SK-N-SH treated with all-trans-retinoic acid at 6 μM for 48 hours (cell line): ENCODE measurements at regions not wholly inside any gene's neighbourhood (a gene's known extent, or its start where the extent isn't known, plus 50 kb on each side); places are given as distances from the start of the nearest gene placed in this dataset.

Source experiments
- ATAC-seq: fragments of 200-7000 bp; cut with Tn5 transposase; 3 replicates; pipeline ENCODE4 v1.9.1; 2020; ENCODE audit warnings: mild to moderate bottlenecking, moderate library complexity
- ARNTL ChIP-seq: fragments of 450-650 bp; formaldehyde crosslinking; IDR thresholded peaks from 2 replicates; pipeline ENCODE4 v1.5.0; 2020; ENCODE audit warnings: low read depth, mild to moderate bottlenecking, moderate library complexity, borderline replicate concordance
- BACH2 ChIP-seq: fragments of 250-450 bp; sonication (Bioruptor Pico); IDR thresholded peaks from 2 replicates; pipeline ENCODE4 v1.9.0; 2021; ENCODE audit warnings: mild to moderate bottlenecking, borderline replicate concordance
- CSDC2 ChIP-seq: fragments of 250-450 bp; sonication (Bioruptor Pico); IDR thresholded peaks from 2 replicates; pipeline ENCODE4 v1.5.0; 2020; ENCODE audit warnings: mild to moderate bottlenecking, moderate library complexity
- ESRRG ChIP-seq: fragments of 250-450 bp; sonication (Bioruptor Pico); IDR thresholded peaks from 2 replicates; pipeline ENCODE4 v1.6.1; 2021; ENCODE audit warnings: mild to moderate bottlenecking
- GLIS3 ChIP-seq: fragments of 250-450 bp; sonication (Bioruptor Pico); IDR thresholded peaks from 2 replicates; pipeline ENCODE4 v1.5.0; 2020; ENCODE audit warnings: mild to moderate bottlenecking, moderate library complexity
- OSR1 ChIP-seq: fragments of 250-450 bp; sonication (Bioruptor Pico); IDR thresholded peaks from 2 replicates; pipeline ENCODE4 v1.8.0; 2022; ENCODE audit warnings: moderate library complexity, mild to moderate bottlenecking, inconsistent platforms
- RARB ChIP-seq: fragments of 250-450 bp; sonication (Bioruptor Pico); IDR thresholded peaks from 2 replicates; pipeline ENCODE4 v1.8.0; 2021; ENCODE audit warnings: mild to moderate bottlenecking, moderate library complexity
- SNAI2 ChIP-seq: fragments of 250-450 bp; sonication (Bioruptor Pico); IDR thresholded peaks from 2 replicates; pipeline ENCODE4 v1.5.0; 2020; ENCODE audit warnings: mild to moderate bottlenecking, moderate library complexity
- TCF4 ChIP-seq: fragments of 250-450 bp; sonication (Bioruptor Pico); IDR thresholded peaks from 2 replicates; pipeline ENCODE4 v1.8.0; 2021; ENCODE audit warnings: mild to moderate bottlenecking, moderate library complexity, borderline replicate concordance
- ZC3H10 ChIP-seq: fragments of 250-450 bp; sonication (Bioruptor Pico); IDR thresholded peaks from 2 replicates; pipeline ENCODE4 v1.5.1; 2021; ENCODE audit warnings: mild to moderate bottlenecking, moderate library complexity
- ZFP3 ChIP-seq: fragments of 250-450 bp; sonication (Bioruptor Pico); IDR thresholded peaks from 2 replicates; pipeline ENCODE4 v1.5.0; 2020; ENCODE audit warnings: mild to moderate bottlenecking, moderate library complexity
- ZFP30 ChIP-seq: fragments of 450-650 bp; formaldehyde crosslinking; IDR thresholded peaks from 2 replicates; pipeline ENCODE4 v1.5.0; 2022; ENCODE audit warnings: mild to moderate bottlenecking, moderate library complexity
- ZNF565 ChIP-seq: fragments of 450-650 bp; formaldehyde crosslinking; conservative IDR thresholded peaks from 2 replicates; pipeline ENCODE4 v1.5.0; 2020; ENCODE audit warnings: low read depth, mild to moderate bottlenecking, moderate library complexity
- ZNF70 ChIP-seq: fragments of 450-650 bp; formaldehyde crosslinking; IDR thresholded peaks from 2 replicates; pipeline ENCODE4 v1.5.0; 2020; ENCODE audit warnings: mild to moderate bottlenecking, moderate library complexity
- ZNF8 ChIP-seq: fragments of 450-650 bp; formaldehyde crosslinking; IDR thresholded peaks from 2 replicates; pipeline ENCODE4 v1.5.0; 2020; ENCODE audit warnings: mild to moderate bottlenecking, moderate library complexity
- TF ChIP-seq, protein P1 (sequence below): fragments of 250-450 bp; sonication (Bioruptor Pico); IDR thresholded peaks from 2 replicates; pipeline ENCODE4 v1.5.1; 2021; ENCODE audit warnings: mild to moderate bottlenecking, moderate library complexity
- TF ChIP-seq, protein P2 (sequence below): fragments of 250-450 bp; sonication (Bioruptor Pico); IDR thresholded peaks from 2 replicates; pipeline ENCODE4 v1.5.1; 2020; ENCODE audit warnings: low read depth, mild to moderate bottlenecking, moderate library complexity
- TF ChIP-seq, protein P3 (sequence below): fragments of 250-450 bp; sonication (Bioruptor Pico); IDR thresholded peaks from 2 replicates; pipeline ENCODE4 v1.8.0; 2021; ENCODE audit warnings: low read depth, mild to moderate bottlenecking, moderate library complexity, borderline replicate concordance
- TF ChIP-seq, protein P4 (sequence below): fragments of 250-450 bp; sonication (Bioruptor Pico); IDR thresholded peaks from 2 replicates; pipeline ENCODE4 v1.5.0; 2020; ENCODE audit warnings: mild to moderate bottlenecking, moderate library complexity

DNA sequence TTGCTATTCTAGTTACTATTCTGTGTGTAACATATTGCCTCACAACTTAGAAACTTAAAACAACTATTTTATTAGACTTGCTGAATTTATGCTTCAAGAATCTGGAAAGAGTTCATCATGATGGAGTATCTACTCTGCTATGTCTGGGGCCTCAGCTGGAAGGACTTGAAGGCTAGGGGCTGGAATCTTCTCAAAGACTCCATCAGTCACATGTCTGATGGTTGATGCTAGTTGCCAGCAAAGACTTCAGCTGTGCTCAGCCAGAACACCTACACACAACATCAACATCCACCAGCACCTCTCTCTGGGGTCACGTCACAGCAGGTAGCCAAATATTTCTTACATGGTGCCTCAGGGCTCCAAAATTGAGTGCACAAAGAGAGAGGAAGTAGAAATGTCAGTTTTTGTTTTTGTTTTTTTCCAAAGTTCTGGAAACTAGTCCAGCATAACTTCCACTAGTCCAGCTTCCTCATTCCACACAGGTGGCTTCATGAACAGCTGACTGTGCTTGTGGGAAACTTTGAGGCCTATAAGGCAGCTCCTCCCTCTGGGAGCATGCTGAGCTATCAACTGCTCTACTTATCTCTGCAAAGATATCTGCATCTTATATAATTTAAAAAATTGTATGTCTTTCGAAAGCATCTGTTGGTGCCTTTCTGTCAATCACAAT lies 325.4 kb upstream of the AGTR1 start:
- TF ChIP-seq, protein P1, sequence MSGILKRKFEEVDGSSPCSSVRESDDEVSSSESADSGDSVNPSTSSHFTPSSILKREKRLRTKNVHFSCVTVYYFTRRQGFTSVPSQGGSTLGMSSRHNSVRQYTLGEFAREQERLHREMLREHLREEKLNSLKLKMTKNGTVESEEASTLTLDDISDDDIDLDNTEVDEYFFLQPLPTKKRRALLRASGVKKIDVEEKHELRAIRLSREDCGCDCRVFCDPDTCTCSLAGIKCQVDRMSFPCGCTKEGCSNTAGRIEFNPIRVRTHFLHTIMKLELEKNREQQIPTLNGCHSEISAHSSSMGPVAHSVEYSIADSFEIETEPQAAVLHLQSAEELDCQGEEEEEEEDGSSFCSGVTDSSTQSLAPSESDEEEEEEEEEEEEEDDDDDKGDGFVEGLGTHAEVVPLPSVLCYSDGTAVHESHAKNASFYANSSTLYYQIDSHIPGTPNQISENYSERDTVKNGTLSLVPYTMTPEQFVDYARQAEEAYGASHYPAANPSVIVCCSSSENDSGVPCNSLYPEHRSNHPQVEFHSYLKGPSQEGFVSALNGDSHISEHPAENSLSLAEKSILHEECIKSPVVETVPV (CRISPR knock-in tag): no peak
- TF ChIP-seq ZNF8 (CRISPR knock-in tag): no peak
- TF ChIP-seq, protein P2, sequence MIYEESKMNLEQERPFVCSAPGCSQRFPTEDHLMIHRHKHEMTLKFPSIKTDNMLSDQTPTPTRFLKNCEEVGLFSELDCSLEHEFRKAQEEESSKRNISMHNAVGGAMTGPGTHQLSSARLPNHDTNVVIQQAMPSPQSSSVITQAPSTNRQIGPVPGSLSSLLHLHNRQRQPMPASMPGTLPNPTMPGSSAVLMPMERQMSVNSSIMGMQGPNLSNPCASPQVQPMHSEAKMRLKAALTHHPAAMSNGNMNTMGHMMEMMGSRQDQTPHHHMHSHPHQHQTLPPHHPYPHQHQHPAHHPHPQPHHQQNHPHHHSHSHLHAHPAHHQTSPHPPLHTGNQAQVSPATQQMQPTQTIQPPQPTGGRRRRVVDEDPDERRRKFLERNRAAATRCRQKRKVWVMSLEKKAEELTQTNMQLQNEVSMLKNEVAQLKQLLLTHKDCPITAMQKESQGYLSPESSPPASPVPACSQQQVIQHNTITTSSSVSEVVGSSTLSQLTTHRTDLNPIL: no peak
- TF ChIP-seq, all 23 proteins: peak for 0
- ATAC-seq: no peak

DNA sequence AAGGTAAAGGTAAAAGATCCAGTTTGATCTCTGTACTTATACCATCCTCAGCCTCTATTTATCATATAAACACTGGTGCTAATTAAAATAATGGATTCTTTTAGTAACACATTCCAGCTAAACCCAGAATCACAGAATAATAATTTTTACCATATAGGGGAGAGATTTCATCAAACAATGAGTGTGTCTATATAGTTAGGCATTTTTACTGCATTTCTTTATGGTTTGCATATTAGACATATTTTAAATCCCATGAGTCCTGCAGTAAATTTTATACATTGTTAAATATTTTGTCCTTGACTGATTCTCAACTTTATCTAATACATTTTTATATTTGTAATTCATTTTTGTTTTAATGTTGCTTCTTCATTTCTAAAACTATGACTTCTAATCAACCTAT lies 323.7 kb upstream of the AGTR1 start:
- TF ChIP-seq ARNTL (CRISPR knock-in tag) (no peak), ZC3H10 (CRISPR knock-in tag) (no peak), BACH2 (CRISPR knock-in tag) (no peak), ZFP3 (CRISPR knock-in tag) (no peak), RARB (CRISPR knock-in tag) (no peak), SNAI2 (CRISPR knock-in tag) (no peak), OSR1 (CRISPR knock-in tag) (no peak), ZNF8 (CRISPR knock-in tag) (no peak), ESRRG (CRISPR knock-in tag) (no peak), CSDC2 (no peak), ZNF565 (no peak), TCF4 (no peak), ZNF70 (CRISPR knock-in tag) (no peak)
- TF ChIP-seq, protein P1 (CRISPR knock-in tag): no peak
- TF ChIP-seq, protein P2: no peak
- TF ChIP-seq, protein P3, sequence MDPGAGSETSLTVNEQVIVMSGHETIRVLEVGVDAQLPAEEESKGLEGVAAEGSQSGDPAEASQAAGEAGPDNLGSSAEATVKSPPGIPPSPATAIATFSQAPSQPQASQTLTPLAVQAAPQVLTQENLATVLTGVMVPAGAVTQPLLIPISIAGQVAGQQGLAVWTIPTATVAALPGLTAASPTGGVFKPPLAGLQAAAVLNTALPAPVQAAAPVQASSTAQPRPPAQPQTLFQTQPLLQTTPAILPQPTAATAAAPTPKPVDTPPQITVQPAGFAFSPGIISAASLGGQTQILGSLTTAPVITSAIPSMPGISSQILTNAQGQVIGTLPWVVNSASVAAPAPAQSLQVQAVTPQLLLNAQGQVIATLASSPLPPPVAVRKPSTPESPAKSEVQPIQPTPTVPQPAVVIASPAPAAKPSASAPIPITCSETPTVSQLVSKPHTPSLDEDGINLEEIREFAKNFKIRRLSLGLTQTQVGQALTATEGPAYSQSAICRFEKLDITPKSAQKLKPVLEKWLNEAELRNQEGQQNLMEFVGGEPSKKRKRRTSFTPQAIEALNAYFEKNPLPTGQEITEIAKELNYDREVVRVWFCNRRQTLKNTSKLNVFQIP (CRISPR knock-in tag): no peak
- ATAC-seq: no peak

DNA sequence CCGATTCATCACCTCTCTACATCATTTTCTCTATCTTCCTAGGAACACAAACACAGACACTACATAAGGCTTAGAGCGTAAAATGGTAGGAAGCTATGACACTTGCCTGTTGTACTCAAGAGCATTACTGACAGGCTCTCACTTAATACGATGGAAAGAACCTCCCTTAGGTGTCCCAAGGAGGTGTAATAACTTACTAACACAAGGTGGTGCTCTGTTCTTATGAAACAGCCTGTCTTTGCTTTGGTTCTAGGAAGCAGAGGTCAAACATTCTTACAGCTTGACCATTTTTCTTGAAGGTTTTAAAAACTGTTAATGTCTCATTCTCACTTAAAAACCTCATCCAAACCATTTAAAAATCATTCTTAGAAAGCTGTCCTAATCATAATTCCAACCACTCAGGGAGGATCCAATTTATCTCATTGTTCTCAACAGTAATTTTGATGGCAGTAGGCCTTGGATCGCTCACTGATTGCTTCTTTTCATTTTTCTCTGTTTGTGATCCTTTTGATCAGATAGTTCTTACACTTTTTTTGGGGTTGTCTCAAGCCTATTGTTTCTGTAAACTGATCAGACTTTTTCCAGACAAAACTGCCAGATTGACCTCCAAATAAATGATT lies 317.8 kb upstream of the AGTR1 start:
- TF ChIP-seq TCF4: no peak
- TF ChIP-seq ESRRG (CRISPR knock-in tag): no peak
- peak; percentile 98 for ATAC-seq

DNA sequence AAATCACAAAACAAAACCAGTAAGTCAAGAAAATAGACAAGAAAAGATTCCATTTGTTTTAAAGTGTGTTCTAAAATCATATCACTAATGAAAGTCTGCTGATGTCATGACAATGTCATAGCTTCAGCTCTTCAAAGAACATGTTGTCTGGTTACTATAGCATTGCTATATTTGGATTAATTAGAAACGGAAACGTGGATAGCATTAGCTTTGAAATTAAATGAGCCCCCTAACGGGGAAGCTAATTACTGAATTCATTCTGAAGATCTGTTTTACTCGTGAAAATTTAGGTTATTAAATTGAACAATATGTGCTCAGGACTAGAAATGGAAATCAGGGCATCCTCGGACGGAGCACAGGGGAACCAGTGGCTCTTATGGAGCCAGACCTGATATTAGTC lies 316.7 kb upstream of the AGTR1 start:
- no peak for ATAC-seq
- no peak for TF ChIP-seq GLIS3 (CRISPR knock-in tag)
- TF ChIP-seq ARNTL (CRISPR knock-in tag): no peak
- TF ChIP-seq RARB (CRISPR knock-in tag): no peak
- TF ChIP-seq ESRRG (CRISPR knock-in tag): no peak
- TF ChIP-seq ZFP30 (CRISPR knock-in tag): no peak
- TF ChIP-seq, protein P4, sequence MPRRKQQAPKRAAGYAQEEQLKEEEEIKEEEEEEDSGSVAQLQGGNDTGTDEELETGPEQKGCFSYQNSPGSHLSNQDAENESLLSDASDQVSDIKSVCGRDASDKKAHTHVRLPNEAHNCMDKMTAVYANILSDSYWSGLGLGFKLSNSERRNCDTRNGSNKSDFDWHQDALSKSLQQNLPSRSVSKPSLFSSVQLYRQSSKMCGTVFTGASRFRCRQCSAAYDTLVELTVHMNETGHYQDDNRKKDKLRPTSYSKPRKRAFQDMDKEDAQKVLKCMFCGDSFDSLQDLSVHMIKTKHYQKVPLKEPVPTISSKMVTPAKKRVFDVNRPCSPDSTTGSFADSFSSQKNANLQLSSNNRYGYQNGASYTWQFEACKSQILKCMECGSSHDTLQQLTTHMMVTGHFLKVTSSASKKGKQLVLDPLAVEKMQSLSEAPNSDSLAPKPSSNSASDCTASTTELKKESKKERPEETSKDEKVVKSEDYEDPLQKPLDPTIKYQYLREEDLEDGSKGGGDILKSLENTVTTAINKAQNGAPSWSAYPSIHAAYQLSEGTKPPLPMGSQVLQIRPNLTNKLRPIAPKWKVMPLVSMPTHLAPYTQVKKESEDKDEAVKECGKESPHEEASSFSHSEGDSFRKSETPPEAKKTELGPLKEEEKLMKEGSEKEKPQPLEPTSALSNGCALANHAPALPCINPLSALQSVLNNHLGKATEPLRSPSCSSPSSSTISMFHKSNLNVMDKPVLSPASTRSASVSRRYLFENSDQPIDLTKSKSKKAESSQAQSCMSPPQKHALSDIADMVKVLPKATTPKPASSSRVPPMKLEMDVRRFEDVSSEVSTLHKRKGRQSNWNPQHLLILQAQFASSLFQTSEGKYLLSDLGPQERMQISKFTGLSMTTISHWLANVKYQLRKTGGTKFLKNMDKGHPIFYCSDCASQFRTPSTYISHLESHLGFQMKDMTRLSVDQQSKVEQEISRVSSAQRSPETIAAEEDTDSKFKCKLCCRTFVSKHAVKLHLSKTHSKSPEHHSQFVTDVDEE (CRISPR knock-in tag): no peak
- TF ChIP-seq SNAI2 (CRISPR knock-in tag): no peak
- TF ChIP-seq, all 23 proteins: peak for 0
